DOHH2 (cell line): ENCODE measurements at regions not wholly inside any gene's neighbourhood (a gene's known extent, or its start where the extent isn't known, plus 50 kb on each side); places are given as distances from the start of the nearest gene placed in this dataset.

Experiments
- H3F3A ChIP-seq: fragments of 200-600 bp; sonication (generic), shearing (Covaris generic); 2 replicates; pipeline ENCODE4 v1.6.0; 2016; ENCODE audit warnings: antibody characterized with exemption, mild to moderate bottlenecking; ENCODE audit not compliant: control insufficient read depth, insufficient read depth
- H3K27ac ChIP-seq: fragments of 200-600 bp; sonication (generic); 2 replicates; pipeline ENCODE4 v1.5.1; 2014; ENCODE audit warnings: low read depth, mild to moderate bottlenecking, low read length, moderate library complexity
- H3K27me3 ChIP-seq: fragments of 200-600 bp; sonication (generic); 2 replicates; pipeline ENCODE4 v1.6.1; 2014; ENCODE audit warnings: mild to moderate bottlenecking, low read length, mixed read lengths; ENCODE audit not compliant: control insufficient read depth
- H3K36me3 ChIP-seq: fragments of 200-600 bp; sonication (generic); 2 replicates; pipeline ENCODE4 v1.6.1; 2014; ENCODE audit warnings: mild to moderate bottlenecking, low read length, moderate library complexity, mixed read lengths; ENCODE audit not compliant: control insufficient read depth
- H3K4me1 ChIP-seq: fragments of 200-600 bp; sonication (generic); 2 replicates; pipeline ENCODE4 v1.6.1; 2014; ENCODE audit warnings: mild to moderate bottlenecking, low read length, mixed read lengths; ENCODE audit not compliant: control insufficient read depth
- H3K4me2 ChIP-seq: fragments of 200-600 bp; sonication (generic); 2 replicates; pipeline ENCODE4 v1.6.0; 2014; ENCODE audit warnings: mild to moderate bottlenecking, low read length, moderate library complexity
- H3K4me3 ChIP-seq: fragments of 200-600 bp; sonication (generic); 2 replicates; pipeline ENCODE4 v1.5.1; 2014; ENCODE audit warnings: mild to moderate bottlenecking, low read length, mixed read lengths
- H3K79me2 ChIP-seq: fragments of 200-600 bp; sonication (generic); 2 replicates; pipeline ENCODE4 v1.6.1; 2014; ENCODE audit warnings: mild to moderate bottlenecking, low read length, mixed read lengths; ENCODE audit not compliant: control insufficient read depth
- H3K9me2 ChIP-seq: fragments of 200-600 bp; sonication (generic); replicated peaks from 2 replicates; pipeline ENCODE4 v1.6.1; 2014; ENCODE audit warnings: mild to moderate bottlenecking, low read length, mixed read lengths; ENCODE audit not compliant: control insufficient read depth
- H3K9me3 ChIP-seq: fragments of 200-600 bp; sonication (generic); 2 replicates; pipeline ENCODE4 v1.6.1; 2014; ENCODE audit warnings: antibody characterized with exemption, low read length, mixed read lengths; ENCODE audit not compliant: control insufficient read depth, insufficient read depth
- H4K20me1 ChIP-seq: fragments of 200-600 bp; sonication (generic); 2 replicates; pipeline ENCODE4 v1.6.0; 2014; ENCODE audit warnings: low read depth, mild to moderate bottlenecking, antibody characterized with exemption, low read length, moderate library complexity; ENCODE audit not compliant: control insufficient read depth, insufficient read depth
- EZH2phosphoT487 ChIP-seq: fragments of 200-600 bp; sonication (generic); IDR thresholded peaks from 2 replicates; pipeline ENCODE4 v1.6.1; 2017; ENCODE audit warnings: borderline replicate concordance, mild to moderate bottlenecking, antibody characterized with exemption, low read length, moderate library complexity, mixed read lengths
- TF ChIP-seq, protein P1 (sequence below): fragments of 200-600 bp; sonication (generic); IDR thresholded peaks from one replicate; pipeline ENCODE4 v1.5.1; 2014; ENCODE audit warnings: antibody characterized with exemption, mild to moderate bottlenecking, low read depth, low read length; ENCODE audit not compliant: poor library complexity, severe bottlenecking

- H3K36me3 ChIP-seq = no peaks in the 10 kb centered on the region
- H3K4me1 ChIP-seq = no peaks in the 10 kb centered on the region
- H3F3A ChIP-seq = no peaks in the 10 kb centered on the region
- no peaks in the 10 kb centered on the region for H3K79me2 ChIP-seq
- H3K4me2 ChIP-seq = no peak overlapping the region
- H3K9me3 ChIP-seq = no peaks in the 10 kb centered on the region
- no peak for TF ChIP-seq EZH2phosphoT487
- TF ChIP-seq, protein P1, sequence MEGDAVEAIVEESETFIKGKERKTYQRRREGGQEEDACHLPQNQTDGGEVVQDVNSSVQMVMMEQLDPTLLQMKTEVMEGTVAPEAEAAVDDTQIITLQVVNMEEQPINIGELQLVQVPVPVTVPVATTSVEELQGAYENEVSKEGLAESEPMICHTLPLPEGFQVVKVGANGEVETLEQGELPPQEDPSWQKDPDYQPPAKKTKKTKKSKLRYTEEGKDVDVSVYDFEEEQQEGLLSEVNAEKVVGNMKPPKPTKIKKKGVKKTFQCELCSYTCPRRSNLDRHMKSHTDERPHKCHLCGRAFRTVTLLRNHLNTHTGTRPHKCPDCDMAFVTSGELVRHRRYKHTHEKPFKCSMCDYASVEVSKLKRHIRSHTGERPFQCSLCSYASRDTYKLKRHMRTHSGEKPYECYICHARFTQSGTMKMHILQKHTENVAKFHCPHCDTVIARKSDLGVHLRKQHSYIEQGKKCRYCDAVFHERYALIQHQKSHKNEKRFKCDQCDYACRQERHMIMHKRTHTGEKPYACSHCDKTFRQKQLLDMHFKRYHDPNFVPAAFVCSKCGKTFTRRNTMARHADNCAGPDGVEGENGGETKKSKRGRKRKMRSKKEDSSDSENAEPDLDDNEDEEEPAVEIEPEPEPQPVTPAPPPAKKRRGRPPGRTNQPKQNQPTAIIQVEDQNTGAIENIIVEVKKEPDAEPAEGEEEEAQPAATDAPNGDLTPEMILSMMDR = no peak
- H3K9me2 ChIP-seq = no peaks in the 10 kb centered on the region
- H3K27ac ChIP-seq = no peak overlapping the region
- no peaks in the 10 kb centered on the region for H3K27me3 ChIP-seq
- H4K20me1 ChIP-seq = no peaks in the 10 kb centered on the region
- no peak overlapping the region for H3K4me3 ChIP-seq
These were observed 267.1 kb downstream of the NSG2 start for GRCh38 chr5:174312641-174313040.

DNA sequence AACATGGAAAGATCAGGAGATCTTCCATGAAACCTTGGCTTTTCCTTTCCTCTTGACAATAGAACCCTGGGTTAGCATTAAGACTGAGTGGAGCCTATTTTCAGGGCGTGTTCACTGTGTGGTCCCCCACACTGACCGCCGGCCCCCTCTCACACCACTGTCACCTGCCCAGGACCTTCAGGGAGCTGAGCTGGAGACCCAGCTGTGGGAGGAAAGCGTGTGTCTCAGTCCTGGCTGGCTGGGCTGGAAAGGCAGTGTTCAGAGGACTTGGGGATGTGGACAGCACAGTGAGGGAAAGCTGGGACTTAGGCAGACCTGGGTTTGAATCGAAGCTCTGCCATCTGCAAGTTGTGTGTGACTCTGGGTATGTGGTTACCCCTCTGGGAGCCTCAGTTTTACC lies 268.1 kb downstream of the NSG2 start:
- Histone ChIP-seq H3K27me3 (no peaks in the 10 kb centered on the region), H3K9me3 (no peaks in the 10 kb centered on the region), H3K4me2 (no peak overlapping the region)

DNA sequence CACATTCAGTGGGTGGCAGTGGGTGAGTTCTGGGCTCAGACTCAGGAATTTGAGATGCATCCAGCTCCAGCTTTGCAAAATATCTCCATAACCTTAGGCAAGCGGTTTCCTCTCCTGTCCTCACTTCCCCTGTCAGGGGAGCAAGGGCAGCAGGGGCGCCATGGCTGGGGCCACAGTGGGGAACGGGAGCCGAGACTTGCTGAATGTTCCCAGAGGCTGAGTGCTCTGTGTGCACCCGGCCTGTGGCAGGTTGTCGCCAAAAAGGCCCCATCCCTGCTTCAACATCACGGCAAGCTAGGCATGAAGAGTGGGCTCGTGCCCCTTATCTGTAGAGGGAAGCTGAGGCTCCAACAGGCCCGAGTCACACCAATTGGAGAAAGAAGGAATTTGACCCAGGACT lies 268.8 kb downstream of the NSG2 start:
- Histone ChIP-seq H3K4me2 (no peak overlapping the region), H3K36me3 (no peaks in the 10 kb centered on the region), H3K27ac (no peak overlapping the region)

More for the DNA sequence above, 268.1 kb downstream of the NSG2 start:
- Histone ChIP-seq H3K4me1 (no peaks in the 10 kb centered on the region), H3K4me3 (no peak overlapping the region), H3F3A (no peaks in the 10 kb centered on the region), H4K20me1 (no peaks in the 10 kb centered on the region), H3K79me2 (no peaks in the 10 kb centered on the region), H3K36me3 (no peaks in the 10 kb centered on the region), H3K9me2 (no peaks in the 10 kb centered on the region), H3K27ac (no peak overlapping the region)
- TF ChIP-seq, protein P1 = no peak
- TF ChIP-seq EZH2phosphoT487 = no peak

More for the DNA sequence above, 268.8 kb downstream of the NSG2 start:
- no peaks in the 10 kb centered on the region for H3K79me2 ChIP-seq
- TF ChIP-seq, protein P1 = no peak
- no peak for TF ChIP-seq EZH2phosphoT487
- no peaks in the 10 kb centered on the region for H3K27me3 ChIP-seq
- no peak overlapping the region for H3K4me3 ChIP-seq
- H3K9me2 ChIP-seq = no peaks in the 10 kb centered on the region
- no peaks in the 10 kb centered on the region for H3F3A ChIP-seq
- no peaks in the 10 kb centered on the region for H3K4me1 ChIP-seq
- no peaks in the 10 kb centered on the region for H3K9me3 ChIP-seq
- no peaks in the 10 kb centered on the region for H4K20me1 ChIP-seq
